Hematopoietic multipotent progenitor cell treated with erythropoietin and hydrocortisone succinate and interleukin-3 and kit ligand, for 6 days (in vitro differentiated cells): ENCODE measurements at regions not wholly inside any gene's neighbourhood (a gene's known extent, or its start where the extent isn't known, plus 50 kb on each side); places are given as distances from the start of the nearest gene placed in this dataset.

Source experiments
- DNase-seq: peaks from one replicate; pipeline ENCODE4 v3.0.0-alpha.2; 2015

GRCh38 chr7:98040626-98041360, 50.8 kb upstream of the OCM2 start:
- DNase-seq: no peak

DNA sequence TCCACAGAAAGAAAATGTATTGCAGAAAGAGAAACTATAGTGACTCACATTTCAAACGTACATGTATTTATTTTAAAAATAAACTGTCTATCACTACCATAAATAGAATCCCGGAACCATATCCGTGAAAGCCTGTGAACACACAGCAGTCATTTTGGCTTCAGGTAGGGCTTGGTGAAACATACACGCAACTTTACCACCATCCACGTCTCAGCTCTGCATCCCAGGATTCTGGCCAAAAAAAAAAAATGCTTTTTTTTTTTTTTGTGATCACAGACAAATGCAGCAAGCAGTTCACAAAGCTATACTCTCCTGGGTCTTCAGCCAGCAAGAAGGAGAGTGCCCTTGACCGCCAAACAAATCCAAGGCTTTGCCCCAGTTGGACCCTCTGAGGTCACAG, 56.8 kb upstream of the OCM2 start:
- DNase-seq: no peak

GRCh38 chr7:98049034-98049433, 57.6 kb upstream of the LMTK2 start:
- DNase-seq: no peak

- peak; percentile 5 for DNase-seq
These were observed 55.4 kb upstream of the LMTK2 start for GRCh38 chr7:98051118-98051744.

DNA sequence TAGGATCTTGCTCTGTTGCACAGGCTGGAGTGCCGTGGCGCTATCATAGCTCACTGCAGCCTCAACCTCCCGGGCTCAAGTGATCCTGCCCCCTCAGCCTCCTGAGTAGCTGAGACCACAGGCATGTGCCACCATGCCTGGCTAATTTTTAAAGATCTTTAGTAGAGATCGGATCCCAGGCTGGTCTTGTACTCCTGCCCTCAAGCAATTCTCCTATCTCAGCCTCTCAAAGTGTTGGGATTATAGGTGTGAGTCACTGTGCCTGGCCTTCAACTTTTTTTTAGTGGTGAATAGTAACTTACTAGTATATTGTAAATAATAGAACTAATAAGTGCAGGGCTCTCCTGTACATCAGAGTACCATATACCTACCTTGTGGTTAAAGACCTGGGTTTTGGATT, 52.1 kb upstream of the LMTK2 start:
- DNase-seq: no peak

DNA sequence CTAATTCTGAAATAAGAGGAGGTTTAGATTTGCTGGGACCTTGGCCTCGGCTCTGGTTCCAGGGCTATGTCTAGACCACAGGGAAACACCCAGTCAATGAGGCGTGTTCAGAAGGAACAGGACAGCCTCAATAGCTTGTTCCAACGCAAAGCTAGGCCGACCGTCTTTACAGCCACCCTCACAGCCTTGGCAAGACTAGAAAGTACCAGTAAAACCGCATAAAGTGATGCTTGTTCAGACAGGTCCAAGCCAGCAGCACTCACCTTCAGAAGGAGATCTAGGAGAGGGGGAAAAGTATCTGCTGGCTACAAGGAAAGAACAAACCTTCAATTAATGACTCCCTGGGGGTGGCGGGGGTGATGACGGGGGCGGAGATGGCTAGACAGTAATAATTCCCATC, 50.1 kb upstream of the LMTK2 start:
- DNase-seq: no peak
